Testis (tissue), 2 donors: ENCODE measurements at regions not wholly inside any gene's neighbourhood (a gene's known extent, or its start where the extent isn't known, plus 50 kb on each side); places are given as distances from the start of the nearest gene placed in this dataset.

ENCODE experiments used
- DNase-seq: peaks from one replicate; pipeline ENCODE4 v3.0.0-alpha.2; 2019
- H3K27ac ChIP-seq, 2 donors: fragments of 200-600 bp; sonication (generic); one replicate each; pipeline ENCODE4 v1.5.1; 2019
- H3K27me3 ChIP-seq: fragments of 200-600 bp; sonication (generic); one replicate; pipeline ENCODE4 v1.5.1; 2019
- H3K36me3 ChIP-seq: fragments of 200-600 bp; sonication (generic); one replicate; pipeline ENCODE4 v1.5.1; 2017; ENCODE audit warnings: low read depth; ENCODE audit errors: missing control alignments
- H3K4me1 ChIP-seq: fragments of 200-600 bp; sonication (generic); one replicate; pipeline ENCODE4 v1.5.1; 2019
- H3K4me3 ChIP-seq, 2 donors: fragments of 200-600 bp; sonication (generic); one replicate each; pipeline ENCODE4 v1.5.1; 2017 to 2019
- H3K9me3 ChIP-seq: fragments of 200-600 bp; sonication (generic); one replicate; pipeline ENCODE4 v1.5.1; 2017
- POLR2A ChIP-seq: fragments of 450-650 bp; IDR thresholded peaks from one replicate; pipeline ENCODE4 v1.6.1; 2017; ENCODE audit warnings: antibody characterized with exemption, mild to moderate bottlenecking, moderate library complexity
- WGBS, 2 donors: methylation state at CpG; one replicate each; pipeline ENCODE4 v1.1.5; 2018; 5-methylcytosine and 5-hydroxymethylcytosine counted together
- intact Hi-C: fragments of 100-400 bp; cut with DNase I; formaldehyde crosslinking; loops from one replicate; pipeline ENCODE4 v1.15.1; 2023; ENCODE audit warnings: low total_unique reads
- TF ChIP-seq, protein P1 (sequence below), 3 experiments: fragments of 450-650 bp in 2 of 3; fragments of 200-600 bp in 1 of 3; sonication (generic) in 1 of 3; IDR thresholded peaks; one replicate each; pipeline ENCODE4 v1.5.1; 2016 to 2019; ENCODE audit warnings: antibody characterized with exemption in 3 of 3, mild to moderate bottlenecking in 2 of 3, moderate library complexity in 1 of 3

GRCh38 chr18:55072698-55073097 is 113.4 kb upstream of the CCDC68 start:
- intact Hi-C loops: no loop called here
- no peak overlapping the region for H3K27ac ChIP-seq
- WGBS, 2 donors: 76 to 96% methylated on average over 4 of the region's 4 CpGs

GRCh38 chr18:55072181-55072580 is 112.9 kb upstream of the CCDC68 start:
- H3K4me1 ChIP-seq: no peaks in the 10 kb centered on the region
- intact Hi-C loops: no loop called here
- no peaks in the 10 kb centered on the region for H3K27me3 ChIP-seq
- no peaks in the 10 kb centered on the region for H3K9me3 ChIP-seq
- WGBS, 2 donors: 61 to 66% methylated on average over 2 of the region's 2 CpGs
- no peak overlapping the region for H3K27ac ChIP-seq
- H3K36me3 ChIP-seq: no peaks in the 10 kb centered on the region
- no peak for TF ChIP-seq POLR2A
- TF ChIP-seq, protein P1, sequence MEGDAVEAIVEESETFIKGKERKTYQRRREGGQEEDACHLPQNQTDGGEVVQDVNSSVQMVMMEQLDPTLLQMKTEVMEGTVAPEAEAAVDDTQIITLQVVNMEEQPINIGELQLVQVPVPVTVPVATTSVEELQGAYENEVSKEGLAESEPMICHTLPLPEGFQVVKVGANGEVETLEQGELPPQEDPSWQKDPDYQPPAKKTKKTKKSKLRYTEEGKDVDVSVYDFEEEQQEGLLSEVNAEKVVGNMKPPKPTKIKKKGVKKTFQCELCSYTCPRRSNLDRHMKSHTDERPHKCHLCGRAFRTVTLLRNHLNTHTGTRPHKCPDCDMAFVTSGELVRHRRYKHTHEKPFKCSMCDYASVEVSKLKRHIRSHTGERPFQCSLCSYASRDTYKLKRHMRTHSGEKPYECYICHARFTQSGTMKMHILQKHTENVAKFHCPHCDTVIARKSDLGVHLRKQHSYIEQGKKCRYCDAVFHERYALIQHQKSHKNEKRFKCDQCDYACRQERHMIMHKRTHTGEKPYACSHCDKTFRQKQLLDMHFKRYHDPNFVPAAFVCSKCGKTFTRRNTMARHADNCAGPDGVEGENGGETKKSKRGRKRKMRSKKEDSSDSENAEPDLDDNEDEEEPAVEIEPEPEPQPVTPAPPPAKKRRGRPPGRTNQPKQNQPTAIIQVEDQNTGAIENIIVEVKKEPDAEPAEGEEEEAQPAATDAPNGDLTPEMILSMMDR (IDR thresholded peaks at IDR 0.05): no peak
- no peak for DNase-seq
- H3K4me3 ChIP-seq: no peak overlapping the region

More at GRCh38 chr18:55072698-55073097, 113.4 kb upstream of the CCDC68 start:
- TF ChIP-seq, protein P1 (IDR thresholded peaks at IDR 0.05): no peak
- TF ChIP-seq POLR2A: no peak
- H3K9me3 ChIP-seq: no peaks in the 10 kb centered on the region
- H3K4me1 ChIP-seq: no peaks in the 10 kb centered on the region
- no peak overlapping the region for H3K4me3 ChIP-seq
- H3K27me3 ChIP-seq: no peaks in the 10 kb centered on the region
- H3K36me3 ChIP-seq: no peaks in the 10 kb centered on the region
- no peak for DNase-seq

DNA sequence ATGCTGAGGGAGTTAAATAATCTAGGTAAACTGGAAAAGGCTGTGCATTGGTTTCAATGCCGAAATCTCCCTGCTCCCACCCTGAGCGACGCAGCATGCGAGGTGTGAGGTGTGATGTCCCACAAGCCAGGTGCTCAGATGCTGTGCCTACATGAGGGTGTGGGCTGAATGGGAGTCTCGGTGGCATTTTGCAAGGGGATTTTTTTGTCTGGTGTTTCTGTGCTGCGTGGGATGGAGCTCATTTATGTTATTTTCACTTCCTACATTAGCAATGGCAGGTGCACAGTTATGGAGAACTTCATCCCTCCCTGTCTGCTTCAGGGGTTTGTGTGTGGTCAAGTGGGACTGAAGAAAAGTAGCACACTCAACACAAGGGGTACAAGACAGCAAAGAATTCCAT is 110.2 kb upstream of the CCDC68 start:
- no peak for TF ChIP-seq POLR2A
- TF ChIP-seq, protein P1 (IDR thresholded peaks at IDR 0.05): no peak
- Histone ChIP-seq H3K4me1 (no peaks in the 10 kb centered on the region), H3K27ac (no peak overlapping the region), H3K4me3 (no peak overlapping the region), H3K27me3 (no peaks in the 10 kb centered on the region), H3K36me3 (no peaks in the 10 kb centered on the region), H3K9me3 (no peaks in the 10 kb centered on the region)
- WGBS, 2 donors: 90 to 95% methylated on average over 6 of the region's 6 CpGs
- DNase-seq: no peak
- intact Hi-C loops: no loop called here

DNA sequence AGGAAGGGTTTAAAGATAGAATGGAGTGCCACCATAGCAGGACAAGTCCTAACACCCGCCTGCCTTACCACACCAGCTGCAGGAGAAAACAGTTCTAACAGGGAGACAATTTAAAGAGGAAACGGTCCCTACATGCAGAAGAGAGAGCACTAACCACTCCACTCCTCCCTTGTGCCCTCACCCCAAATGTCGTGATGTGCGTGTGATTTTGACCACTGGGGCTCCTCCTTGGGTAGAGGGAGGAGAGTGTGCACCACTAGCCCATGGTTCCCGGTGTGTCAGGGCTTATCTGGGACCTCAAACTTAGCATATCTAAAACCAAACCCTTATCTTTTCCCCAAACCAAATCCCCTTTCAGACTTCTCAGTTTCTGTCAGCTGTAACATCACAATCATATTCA is 105.5 kb upstream of the CCDC68 start:
- Histone ChIP-seq H3K27me3 (no peaks in the 10 kb centered on the region), H3K4me1 (no peaks in the 10 kb centered on the region), H3K36me3 (no peaks in the 10 kb centered on the region), H3K9me3 (no peaks in the 10 kb centered on the region), H3K4me3 (no peak overlapping the region), H3K27ac (no peak overlapping the region)
- DNase-seq: no peak
- intact Hi-C loops: no loop called here
- no peak for TF ChIP-seq POLR2A
- TF ChIP-seq, protein P1 (IDR thresholded peaks at IDR 0.05): no peak
- WGBS, 2 donors: 77 to 92% methylated on average over 5 of the region's 5 CpGs

DNA sequence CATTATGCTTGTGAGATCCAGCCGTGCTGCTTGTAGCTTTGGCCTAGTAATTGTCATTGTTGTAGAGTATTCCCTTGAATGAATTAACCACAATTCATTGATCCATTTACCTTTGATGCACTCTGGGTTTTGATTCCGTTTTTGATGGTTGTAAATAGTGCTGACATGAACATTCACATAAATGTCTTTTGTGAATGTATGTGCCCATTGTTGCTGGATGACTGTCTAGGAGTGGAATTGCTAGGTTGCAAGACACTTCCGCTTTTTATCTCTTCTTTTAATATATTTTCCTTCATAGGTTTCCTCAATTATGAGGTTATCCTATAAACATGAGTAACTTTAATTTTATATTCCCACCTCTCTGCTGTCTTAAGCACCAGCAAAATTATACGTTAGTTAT is 104.8 kb upstream of the CCDC68 start:
- TF ChIP-seq, protein P1 (IDR thresholded peaks at IDR 0.05): no peak
- TF ChIP-seq POLR2A: no peak
- Histone ChIP-seq H3K4me3 (no peak overlapping the region), H3K9me3 (no peaks in the 10 kb centered on the region), H3K27me3 (no peaks in the 10 kb centered on the region), H3K36me3 (no peaks in the 10 kb centered on the region), H3K4me1 (no peaks in the 10 kb centered on the region), H3K27ac (no peak overlapping the region)
- DNase-seq: no peak
- intact Hi-C loops: no loop called here
- WGBS, 2 donors: 90 to 92% methylated on average over 4 of the region's 4 CpGs
